Gastrocnemius medialis (tissue), 4 donors: ENCODE measurements at regions not wholly inside any gene's neighbourhood (a gene's known extent, or its start where the extent isn't known, plus 50 kb on each side); places are given as distances from the start of the nearest gene placed in this dataset.

Experiments
- CTCF ChIP-seq, 5 experiments: fragments of 450-650 bp in 3 of 5; fragments of 200-600 bp in 2 of 5; sonication (generic) in 2 of 5; IDR thresholded peaks in 4 of 5; conservative IDR thresholded peaks in 1 of 5; 1 replicate in 4 of 5; 2 replicates in 1 of 5; pipeline ENCODE4 v1.5.1; 2016 to 2019; ENCODE audit warnings: antibody characterized with exemption in 5 of 5, mild to moderate bottlenecking in 3 of 5, moderate library complexity in 3 of 5
- POLR2A ChIP-seq, 2 donors: fragments of 450-650 bp; IDR thresholded peaks; one replicate each; pipeline ENCODE4 v1.6.1; 2017; ENCODE audit warnings: antibody characterized with exemption in 2 of 2, mild to moderate bottlenecking in 2 of 2, moderate library complexity in 2 of 2

- no peak for TF ChIP-seq POLR2A (IDR thresholded peaks at IDR 0.05)
- no peak for TF ChIP-seq CTCF (IDR thresholded peaks at IDR 0.05 in 4 of 5, conservative IDR thresholded peaks at IDR 0.05 in 1 of 5)
Observed at GRCh38 chr6:44739181-44739580, 351.7 kb downstream of the CDC5L start.
